HuH-7.5 (cell line): ENCODE measurements at regions not wholly inside any gene's neighbourhood (a gene's known extent, or its start where the extent isn't known, plus 50 kb on each side); places are given as distances from the start of the nearest gene placed in this dataset.
A peak's percentile ranks its signal among the peaks of the same experiment; 100 is the strongest.

Experiments
- DNase-seq: peaks from one replicate; pipeline ENCODE4 v3.0.0; 2011; ENCODE audit warnings: low spot score

DNA sequence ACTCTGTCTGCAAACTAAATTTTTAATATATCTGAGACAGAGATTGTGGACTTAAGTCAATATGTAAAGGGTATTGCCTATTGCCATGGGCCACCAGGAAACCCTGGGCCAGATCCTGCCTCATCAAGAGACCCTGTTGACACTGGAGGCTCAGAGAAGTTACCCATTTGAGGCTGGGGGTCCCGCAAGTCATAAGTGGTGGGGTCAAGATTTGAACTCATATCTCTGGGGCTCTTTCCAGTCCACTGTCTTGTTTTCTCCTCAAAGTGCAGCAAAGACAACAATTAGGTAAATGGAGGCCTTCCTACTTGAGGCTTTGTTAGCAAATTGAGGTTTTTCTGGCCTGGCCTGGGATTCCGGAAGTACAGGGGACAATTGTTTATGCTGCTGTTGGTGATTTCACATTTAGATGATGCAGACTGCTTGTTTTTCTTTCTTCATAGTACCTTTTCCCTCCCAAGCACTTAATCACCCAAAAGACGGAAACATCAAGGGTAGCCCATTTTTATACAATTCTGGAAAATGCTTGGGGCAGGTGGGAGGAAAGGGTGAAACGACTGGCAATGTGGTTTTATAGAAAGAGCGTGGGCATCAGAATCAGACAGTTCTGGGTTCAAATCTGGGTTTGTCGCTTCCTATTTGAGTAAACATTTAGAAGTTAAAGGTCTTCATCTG, 160.0 kb downstream of the SMIM20 start:
- no peak for DNase-seq

DNA sequence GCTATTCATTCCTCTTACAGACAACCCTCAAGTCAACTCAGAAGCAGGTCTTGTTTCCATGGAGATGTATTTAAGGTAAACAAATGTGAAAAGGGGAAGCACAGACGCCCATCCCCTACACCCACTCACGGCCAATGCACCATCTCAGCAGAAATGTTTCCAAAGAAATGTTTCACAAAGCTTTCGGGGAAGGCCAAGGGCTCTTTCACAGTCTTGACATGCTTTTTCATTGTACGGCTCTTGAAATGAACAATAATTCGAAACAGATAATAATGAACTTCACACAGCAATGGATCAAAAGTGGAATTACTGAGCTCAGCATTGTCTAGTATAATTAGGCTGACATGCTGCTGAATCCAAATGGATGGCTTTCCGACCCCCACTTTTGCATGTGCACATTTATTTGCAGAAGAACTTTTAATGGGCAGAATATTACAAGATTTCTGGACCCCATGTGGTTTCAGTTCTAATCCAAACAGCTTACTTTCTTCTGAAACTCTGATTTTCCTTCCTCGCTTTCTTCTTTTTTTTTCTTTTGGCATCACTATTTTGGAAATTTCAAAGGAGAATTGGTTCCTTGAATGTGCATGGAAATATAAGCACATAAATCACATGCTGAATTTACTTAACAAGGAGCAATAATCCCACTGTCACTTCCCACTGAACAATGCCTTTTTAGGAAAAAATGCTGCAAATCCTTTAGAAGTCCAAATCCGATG, 160.9 kb downstream of the SMIM20 start:
- DNase-seq = no peak

DNA sequence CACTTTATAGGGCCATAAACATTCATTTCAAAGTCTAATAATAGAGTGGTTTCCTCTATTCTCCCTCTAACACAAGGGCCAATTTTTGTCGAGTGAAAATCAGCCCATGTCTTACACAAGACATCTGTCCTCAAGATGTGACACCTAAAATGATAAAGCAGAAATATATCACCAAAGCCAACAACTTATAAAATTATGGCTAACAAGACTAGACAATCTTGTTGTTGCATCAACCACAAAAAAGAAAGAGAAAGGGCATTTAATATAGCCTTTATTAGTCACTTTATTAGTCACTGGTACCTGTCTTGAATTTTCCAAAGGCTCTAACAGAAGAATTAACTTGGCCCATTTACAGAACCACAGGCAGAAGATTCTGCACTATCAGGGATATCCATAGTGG, 161.6 kb downstream of the SMIM20 start:
- no peak for DNase-seq

DNA sequence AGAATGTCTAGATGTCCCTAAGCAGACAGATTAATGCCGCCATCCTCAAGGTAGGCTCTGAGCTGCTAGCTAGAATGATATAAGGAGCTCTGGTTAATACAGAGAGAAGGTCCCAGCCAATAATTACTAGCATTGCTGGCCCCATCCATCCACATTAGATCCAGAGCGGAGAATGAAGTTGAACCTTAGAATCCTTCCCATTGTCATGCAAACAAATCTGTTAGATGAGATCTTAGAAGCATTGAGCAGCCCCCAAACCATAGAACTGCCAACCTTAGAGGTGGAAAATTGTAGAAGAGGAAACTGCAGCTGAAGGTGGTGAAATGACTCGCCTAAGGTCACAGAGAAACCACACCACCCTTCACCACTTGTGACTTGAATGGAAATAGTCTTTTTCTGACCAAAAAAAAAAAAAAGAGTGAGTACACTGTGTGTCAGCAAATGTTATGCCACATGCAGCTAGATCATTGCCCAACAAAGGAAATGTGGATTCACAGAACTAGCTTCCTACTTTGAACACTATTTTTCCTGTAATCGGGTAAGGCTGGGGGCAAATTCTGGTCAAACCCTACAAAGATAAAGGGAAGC, 162.1 kb downstream of the SMIM20 start:
- DNase-seq = no peak

DNA sequence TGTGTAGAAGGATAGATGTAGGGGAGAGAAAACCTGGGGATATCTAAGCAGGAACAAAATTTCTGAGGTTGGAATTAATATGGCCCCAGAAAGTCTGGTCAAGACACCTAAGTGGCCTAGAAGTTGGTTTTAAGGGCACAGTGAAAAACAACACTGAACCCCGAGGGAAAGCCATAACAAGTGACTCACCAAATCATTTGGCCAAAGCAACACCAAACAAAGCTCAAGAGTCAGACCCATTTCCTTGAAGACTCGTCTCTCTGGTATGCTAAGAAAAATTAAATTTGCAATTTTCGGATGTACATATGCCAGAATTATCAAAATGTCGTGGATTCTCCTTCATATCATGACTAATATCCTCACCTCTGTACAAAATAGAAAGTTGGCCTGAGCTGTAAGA, 162.9 kb downstream of the SMIM20 start:
- DNase-seq = no peak

DNA sequence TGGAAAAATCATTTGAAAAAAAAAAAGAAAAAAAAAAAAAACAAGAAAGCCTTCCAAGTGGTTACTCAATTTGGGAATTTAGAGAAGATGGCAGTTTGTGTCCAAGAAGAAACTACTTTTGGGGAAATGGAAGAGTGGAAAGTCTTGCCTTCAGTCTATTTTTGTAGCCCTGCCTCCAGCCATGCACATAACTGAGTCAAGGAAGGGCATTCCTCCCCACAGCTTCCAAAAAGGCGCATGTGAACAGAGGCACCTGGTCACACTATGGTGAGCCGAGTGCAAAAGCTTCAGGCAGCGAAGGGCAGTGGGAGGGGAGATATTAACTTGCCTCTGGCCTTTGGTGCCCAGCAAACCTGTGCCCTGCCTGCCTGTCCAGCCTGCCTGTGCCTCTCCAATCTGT, 163.7 kb downstream of the SMIM20 start:
- DNase-seq = no peak

DNA sequence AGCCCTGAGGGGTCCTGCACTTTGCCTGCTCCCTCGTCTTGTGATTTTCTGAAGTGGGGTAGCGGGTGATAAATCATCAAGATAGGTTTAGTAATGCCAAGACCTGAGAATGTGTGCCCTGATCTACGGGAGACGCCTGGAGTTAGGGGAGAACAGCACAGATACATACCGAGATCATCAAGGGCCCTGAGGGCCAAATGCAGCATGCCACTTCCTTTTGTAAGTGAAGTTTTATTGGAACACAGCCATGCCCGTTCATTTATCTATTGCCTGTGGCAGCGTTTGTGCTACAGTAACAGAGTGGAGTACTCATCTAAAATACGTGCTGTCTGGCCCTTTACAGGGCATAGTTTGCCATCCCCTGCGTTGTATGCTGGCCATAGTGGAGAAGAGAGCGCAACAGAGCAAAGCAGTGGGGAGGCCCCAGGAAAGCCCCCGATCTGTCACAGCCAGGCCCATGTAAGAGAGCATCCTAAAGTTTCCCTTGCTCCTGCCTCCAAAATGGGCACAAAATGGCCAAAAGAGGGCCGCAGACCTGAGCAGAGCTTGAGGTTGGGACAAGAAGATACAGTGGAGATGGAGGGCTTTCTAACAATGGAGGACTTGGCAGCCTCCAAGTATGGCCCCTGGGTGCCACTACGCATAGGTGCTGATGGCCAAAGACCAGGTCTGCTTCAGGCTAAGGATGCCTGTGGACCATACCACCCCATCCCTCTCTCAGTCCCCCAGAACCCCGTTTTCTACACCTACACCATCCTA, 167.0 kb downstream of the SMIM20 start:
- no peak for DNase-seq

DNA sequence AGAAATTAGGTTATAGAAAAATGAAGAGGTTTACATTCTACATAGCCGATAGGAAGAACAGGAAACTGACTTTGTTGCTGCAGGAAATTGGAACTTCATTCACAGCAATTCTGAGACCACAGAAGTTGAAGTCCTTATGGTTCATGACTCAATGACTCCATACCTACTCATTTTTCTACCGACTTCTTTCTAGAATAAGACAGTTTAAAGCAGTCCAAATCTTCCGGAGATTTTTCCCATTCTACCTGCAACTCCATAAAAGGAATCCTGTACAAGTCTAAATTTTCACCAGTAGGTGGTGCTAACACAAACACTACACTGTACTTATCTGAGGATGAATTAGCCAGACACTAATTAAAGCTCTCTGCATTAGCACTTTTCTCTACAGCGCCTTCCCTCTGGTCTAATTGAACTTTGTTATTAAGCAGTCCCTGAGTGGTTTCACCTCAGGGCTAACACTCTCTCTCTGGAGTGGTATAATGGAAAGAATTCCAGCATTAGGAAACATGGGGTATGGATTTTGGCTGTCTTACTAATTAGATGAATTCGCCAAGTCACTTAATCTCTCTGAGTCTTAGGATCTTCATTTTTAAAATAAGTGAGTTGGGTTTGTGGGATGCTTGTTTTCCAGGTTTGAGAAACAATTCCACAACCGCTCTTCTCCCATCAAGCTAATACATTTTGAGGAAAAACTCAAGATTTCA, 167.9 kb downstream of the SMIM20 start:
- DNase-seq = peak; percentile 27

DNA sequence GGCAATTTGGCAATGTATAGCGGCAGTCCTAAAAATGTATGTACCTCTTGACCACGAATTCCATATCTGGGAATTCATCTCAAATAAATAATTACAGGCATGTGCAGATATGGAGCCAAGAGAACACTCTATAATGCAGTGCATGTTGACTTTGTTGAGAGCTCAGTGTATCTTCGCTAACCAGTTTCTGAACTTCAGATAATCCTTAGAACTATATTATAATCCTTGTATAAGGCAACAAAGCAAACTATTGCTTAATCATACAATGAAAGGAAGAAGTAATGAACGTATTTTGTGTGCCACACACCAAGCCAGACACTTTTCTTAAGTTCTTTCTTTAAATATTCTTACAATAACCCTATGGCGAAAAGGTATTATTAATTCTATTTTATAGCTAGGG, 168.5 kb downstream of the SMIM20 start:
- no peak for DNase-seq

DNA sequence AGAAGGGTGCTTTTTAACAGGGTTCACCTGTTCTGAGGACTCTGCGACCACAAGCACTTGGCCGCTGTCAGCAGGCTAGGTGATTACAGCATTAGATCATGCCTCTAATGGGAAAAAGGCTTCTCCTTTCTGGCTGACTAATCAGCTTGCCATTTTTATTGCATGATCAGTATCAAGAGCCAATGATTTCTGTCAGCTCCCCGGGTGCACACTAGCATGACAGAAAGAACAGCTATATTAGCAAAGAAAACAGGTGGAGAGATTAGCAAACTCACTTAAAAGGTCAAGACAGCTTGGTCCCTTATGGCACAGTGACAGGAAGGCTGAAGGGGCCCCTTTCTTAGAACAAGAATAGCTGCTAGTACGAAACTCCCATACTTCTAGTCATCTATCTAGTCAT, 170.0 kb downstream of the SMIM20 start:
- DNase-seq = no peak

DNA sequence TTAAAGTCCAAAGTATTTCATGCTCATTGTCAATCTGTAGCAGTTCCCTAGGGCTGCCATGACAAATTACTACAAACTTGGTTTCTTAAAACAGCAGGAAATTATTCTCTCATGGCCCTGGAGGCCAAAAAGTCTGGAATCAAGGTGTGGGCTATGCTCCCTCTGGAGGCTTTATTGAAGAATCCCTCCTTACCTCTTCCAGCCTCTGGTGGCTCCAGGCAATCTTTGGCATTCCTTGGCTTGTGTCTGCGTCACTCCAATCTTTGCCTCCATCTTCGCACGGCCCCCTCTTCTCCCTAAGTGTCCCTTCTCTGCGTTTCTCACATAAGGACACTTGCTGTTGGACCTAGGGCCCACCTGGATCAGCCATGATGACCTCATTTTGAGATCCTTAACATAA, 170.4 kb downstream of the SMIM20 start:
- DNase-seq = no peak

DNA sequence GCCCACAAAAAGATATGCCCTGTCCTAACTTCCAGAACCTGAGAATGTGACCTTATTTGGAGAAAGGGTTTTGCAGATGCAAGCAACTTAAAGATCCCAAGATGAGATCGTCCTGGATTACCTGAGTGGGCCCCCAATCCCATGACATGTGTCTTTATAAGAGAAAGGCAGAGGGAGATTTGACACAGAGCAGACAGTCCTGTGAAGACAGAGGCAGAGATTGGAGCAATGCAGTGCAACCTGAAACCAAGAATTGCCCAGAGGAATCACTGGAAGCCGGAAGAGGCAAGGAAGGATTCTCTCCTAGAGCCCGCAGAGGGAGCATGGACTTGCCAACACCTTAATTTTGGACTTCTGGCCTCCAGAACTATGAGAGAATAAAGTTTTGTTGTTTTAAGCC, 171.5 kb downstream of the SMIM20 start:
- DNase-seq = no peak

DNA sequence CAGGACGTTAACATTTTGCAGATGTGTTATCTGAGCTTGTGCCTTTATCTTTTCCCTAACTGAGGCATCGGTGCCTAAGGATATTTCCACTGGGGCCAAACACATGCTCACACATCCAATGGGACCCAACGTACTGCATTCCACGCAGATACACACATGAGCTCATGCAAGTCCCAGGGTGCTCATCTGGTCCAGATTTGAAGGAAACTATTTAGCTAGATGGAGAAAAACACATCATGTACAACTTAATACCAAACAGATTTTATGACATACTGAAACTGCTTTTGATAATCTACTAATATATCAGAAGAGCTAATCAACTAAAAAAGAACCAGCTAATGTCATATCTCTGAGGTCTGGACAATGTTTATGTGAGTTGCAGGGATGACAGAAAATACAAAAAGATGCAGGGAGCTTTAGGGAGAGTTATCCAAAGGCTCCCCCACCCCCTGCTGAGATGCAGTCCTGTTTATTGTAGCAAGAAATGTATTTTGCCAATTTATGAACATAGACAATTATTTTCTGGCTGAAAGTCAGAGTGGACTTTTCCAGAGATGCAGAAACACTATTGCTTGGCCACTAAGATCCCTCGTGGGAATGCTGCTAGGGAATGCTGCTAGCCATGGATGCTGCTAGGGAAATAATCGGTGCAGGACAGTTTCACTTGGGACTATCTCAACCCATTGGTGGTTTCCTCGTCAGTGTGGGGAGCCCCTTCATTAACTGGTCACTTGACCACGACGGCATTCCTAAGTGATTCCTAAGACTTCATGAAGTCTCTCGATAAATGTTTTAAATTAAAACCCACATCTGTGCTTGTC, 172.8 kb downstream of the SMIM20 start:
- no peak for DNase-seq

DNA sequence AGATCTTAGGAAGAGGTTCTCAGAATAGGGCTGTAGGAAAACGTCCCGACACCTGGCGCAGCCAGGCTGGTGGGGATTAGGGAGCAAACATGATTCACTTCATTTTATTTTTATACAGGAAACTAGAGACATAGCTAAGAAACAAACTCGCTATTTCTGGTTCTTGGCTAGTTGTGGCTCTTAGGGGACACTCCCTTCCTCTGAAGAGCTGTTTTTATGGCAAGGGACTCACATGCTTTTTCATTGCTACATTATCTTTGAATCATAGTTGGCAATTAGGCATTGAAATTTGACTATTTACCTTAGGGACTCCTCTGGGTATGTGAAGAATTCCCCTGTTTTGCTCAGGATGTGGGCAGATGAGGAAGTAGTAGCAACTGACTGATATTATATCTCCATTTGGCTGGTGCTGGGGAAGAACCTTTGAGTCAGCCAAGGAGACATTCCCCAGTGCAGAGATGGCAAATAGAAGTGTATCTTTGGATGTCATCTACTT, 174.5 kb downstream of the SMIM20 start:
- no peak for DNase-seq

DNA sequence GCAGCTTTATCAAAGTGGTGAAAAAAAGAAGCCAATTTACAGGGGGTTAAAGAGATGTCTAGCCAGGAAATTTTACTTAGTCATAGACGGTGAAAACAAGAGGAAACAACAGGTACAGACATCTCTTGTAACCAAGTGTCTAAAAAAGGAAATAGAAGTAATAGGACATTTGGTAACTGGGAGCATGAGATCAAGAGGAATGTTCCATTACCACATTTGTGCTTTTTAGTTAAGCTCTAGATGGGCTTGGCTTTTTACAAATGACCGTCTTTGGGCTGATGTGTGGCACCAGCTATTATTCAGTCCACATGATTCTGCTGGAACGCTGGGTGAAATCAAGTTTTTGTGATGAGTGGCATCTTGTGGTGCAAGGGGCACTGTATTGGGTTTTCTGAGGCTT, 179.5 kb downstream of the SMIM20 start:
- DNase-seq = no peak

DNA sequence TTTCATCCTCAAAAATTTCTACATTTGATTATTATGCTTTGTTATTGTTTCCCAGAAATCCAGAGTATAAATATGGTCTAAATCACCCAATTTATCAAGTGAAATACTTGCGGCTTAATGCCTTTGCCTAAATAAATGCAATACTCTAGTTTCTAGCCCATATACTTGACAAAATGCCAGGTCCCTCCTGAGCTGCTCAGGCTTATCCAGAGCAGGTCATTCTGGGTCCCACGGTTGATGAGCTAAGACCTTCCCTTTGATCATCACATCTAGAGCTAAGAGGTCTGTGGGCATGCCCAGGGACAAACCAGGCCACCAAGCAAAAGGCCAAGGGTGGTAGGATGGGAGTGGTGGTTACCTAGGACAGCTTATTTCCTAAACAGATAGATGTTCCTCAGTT, 180.1 kb downstream of the SMIM20 start:
- DNase-seq = no peak

DNA sequence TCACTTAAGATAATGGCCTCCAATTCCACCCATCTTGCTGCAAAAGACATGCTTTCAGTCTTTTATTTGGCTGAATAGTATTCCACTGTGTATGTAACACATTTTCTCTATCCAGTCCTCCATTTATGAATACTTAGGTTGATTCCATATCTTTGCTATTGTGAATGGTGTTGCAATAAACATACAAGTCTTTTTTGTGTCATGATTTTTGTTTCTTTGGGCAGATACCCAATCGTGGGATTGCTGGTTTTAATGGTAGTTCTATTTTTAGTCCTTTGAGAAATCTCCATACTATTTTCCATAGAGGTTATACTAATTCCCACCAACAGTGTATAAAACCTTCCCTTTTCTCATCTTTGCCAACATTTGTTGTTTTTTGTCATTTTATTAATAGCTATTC, 180.9 kb downstream of the SMIM20 start:
- DNase-seq = no peak

DNA sequence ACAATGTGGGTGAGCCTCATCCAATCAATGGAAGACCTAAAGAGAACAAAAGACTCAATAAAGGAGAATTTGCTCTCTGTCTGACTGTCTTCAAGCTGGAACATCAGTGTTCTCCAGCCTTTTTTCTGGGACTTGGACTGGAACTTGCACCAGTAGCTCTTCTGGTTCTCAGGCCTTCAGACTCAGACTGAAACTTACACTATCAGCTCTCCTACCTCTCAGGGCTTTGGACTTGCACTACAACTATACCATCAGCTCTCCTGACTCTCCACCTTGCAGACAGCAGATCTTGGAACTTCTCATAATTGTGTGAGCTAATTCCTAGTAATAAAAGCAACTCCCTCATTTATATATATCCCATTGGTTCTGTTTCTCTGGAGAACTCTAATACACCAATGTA, 185.9 kb downstream of the SMIM20 start:
- no peak for DNase-seq

DNA sequence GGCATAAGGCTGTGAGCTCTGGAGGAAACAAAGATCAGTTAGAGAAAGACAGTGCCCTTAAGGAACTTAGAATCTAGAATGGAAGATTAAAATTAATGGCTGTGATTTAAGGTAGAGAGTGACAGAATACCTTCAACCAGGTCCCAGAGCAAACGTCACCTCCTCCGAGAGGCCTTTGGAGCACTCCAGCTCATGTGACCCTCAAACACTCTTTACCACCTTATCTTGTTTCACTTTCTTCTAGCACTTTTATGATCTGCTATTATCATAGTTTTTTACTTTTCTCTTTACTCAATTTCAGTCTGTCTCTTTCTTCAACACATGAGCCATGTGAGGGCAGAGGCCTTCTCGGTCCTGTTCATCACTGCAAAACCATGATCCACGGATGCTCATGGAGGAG, 187.0 kb downstream of the SMIM20 start:
- DNase-seq = no peak

DNA sequence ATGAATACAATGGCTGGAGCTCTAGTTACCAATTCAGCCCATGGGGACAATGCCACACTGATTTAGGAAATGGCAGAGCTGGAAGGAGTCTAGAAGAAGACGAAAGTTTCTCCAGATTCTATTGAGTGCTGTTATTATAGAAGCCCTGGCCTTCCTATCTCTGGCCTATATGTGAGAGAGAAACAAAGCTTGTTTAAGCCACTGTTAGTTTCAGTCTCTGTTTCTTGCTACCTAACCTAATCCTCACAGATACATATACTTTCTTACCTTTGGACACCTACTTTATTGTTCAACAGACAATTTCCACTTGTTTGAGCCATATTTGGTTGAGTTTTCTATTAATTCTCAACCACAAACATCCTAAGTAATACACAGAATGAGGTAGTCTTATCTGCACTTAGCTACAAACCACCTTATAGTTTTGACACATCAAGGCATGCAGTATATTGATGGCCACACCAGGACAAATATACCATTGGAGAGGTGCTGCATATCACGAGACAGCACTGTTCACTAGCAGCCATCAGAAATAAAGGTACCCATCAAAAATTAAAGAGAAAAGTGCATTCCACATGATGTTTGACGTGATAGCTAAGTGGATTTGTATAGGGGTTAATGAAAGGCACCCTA, 190.2 kb downstream of the SMIM20 start:
- no peak for DNase-seq

DNA sequence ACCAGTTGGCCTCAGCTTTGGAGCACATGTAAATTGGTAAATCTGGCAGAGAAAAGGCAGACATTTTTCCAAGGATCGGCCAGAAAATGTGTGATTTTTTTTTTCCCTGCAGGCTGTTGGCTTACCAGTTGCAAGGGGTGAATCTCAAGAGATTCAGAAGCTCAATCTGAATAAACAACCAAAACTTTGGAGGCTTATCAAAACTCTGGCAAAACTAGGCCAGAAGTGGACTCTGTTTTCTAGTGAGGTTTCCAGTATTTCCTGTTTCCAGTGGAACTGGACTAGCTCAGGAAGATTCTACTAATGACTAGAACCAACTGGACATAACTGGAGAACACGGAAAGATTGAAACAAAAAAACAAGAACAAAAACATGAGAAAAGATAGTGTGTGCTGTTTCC, 191.3 kb downstream of the SMIM20 start:
- DNase-seq = no peak
